SK-N-SH treated with all-trans-retinoic acid at 6 μM for 48 hours (cell line): ENCODE measurements at regions not wholly inside any gene's neighbourhood (a gene's known extent, or its start where the extent isn't known, plus 50 kb on each side); places are given as distances from the start of the nearest gene placed in this dataset.

ENCODE experiments used
- ATAC-seq: fragments of 200-7000 bp; cut with Tn5 transposase; 3 replicates; pipeline ENCODE4 v1.9.1; 2020; ENCODE audit warnings: mild to moderate bottlenecking, moderate library complexity
- BACH2 ChIP-seq: fragments of 250-450 bp; sonication (Bioruptor Pico); IDR thresholded peaks from 2 replicates; pipeline ENCODE4 v1.9.0; 2021; ENCODE audit warnings: mild to moderate bottlenecking, borderline replicate concordance
- CSDC2 ChIP-seq: fragments of 250-450 bp; sonication (Bioruptor Pico); IDR thresholded peaks from 2 replicates; pipeline ENCODE4 v1.5.0; 2020; ENCODE audit warnings: mild to moderate bottlenecking, moderate library complexity
- CSRNP3 ChIP-seq: fragments of 250-450 bp; sonication (Bioruptor Pico); IDR thresholded peaks from 2 replicates; pipeline ENCODE4 v1.5.1; 2021; ENCODE audit warnings: mild to moderate bottlenecking, moderate library complexity
- ESRRG ChIP-seq: fragments of 250-450 bp; sonication (Bioruptor Pico); IDR thresholded peaks from 2 replicates; pipeline ENCODE4 v1.6.1; 2021; ENCODE audit warnings: mild to moderate bottlenecking
- GLIS3 ChIP-seq: fragments of 250-450 bp; sonication (Bioruptor Pico); IDR thresholded peaks from 2 replicates; pipeline ENCODE4 v1.5.0; 2020; ENCODE audit warnings: mild to moderate bottlenecking, moderate library complexity
- ISL1 ChIP-seq: fragments of 250-450 bp; sonication (Bioruptor Pico); IDR thresholded peaks from 2 replicates; pipeline ENCODE4 v2.1.2; 2022; ENCODE audit warnings: mild to moderate bottlenecking, moderate library complexity
- OSR1 ChIP-seq: fragments of 250-450 bp; sonication (Bioruptor Pico); IDR thresholded peaks from 2 replicates; pipeline ENCODE4 v1.8.0; 2022; ENCODE audit warnings: moderate library complexity, mild to moderate bottlenecking, inconsistent platforms
- PATZ1 ChIP-seq: fragments of 250-450 bp; sonication (Bioruptor Pico); IDR thresholded peaks from 2 replicates; pipeline ENCODE4 v1.8.0; 2020; ENCODE audit warnings: mild to moderate bottlenecking, moderate library complexity, borderline replicate concordance
- POU6F1 ChIP-seq: fragments of 250-450 bp; sonication (Bioruptor Pico); IDR thresholded peaks from 2 replicates; pipeline ENCODE4 v1.8.0; 2021; ENCODE audit warnings: low read depth, mild to moderate bottlenecking, moderate library complexity, borderline replicate concordance
- PPARA ChIP-seq: fragments of 250-450 bp; sonication (Bioruptor Pico); IDR thresholded peaks from 2 replicates; pipeline ENCODE4 v1.5.0; 2020; ENCODE audit warnings: mild to moderate bottlenecking, borderline replicate concordance
- RARB ChIP-seq: fragments of 250-450 bp; sonication (Bioruptor Pico); IDR thresholded peaks from 2 replicates; pipeline ENCODE4 v1.8.0; 2021; ENCODE audit warnings: mild to moderate bottlenecking, moderate library complexity
- SNAI2 ChIP-seq: fragments of 250-450 bp; sonication (Bioruptor Pico); IDR thresholded peaks from 2 replicates; pipeline ENCODE4 v1.5.0; 2020; ENCODE audit warnings: mild to moderate bottlenecking, moderate library complexity
- TOX ChIP-seq: fragments of 250-450 bp; sonication (Bioruptor Pico); IDR thresholded peaks from 2 replicates; pipeline ENCODE4 v1.8.0; 2021; ENCODE audit warnings: mild to moderate bottlenecking, moderate library complexity, borderline replicate concordance
- TSHZ2 ChIP-seq: fragments of 250-450 bp; sonication (Bioruptor Pico); IDR thresholded peaks from 2 replicates; pipeline ENCODE4 v1.5.0; 2020; ENCODE audit warnings: mild to moderate bottlenecking, moderate library complexity
- ZC3H10 ChIP-seq: fragments of 250-450 bp; sonication (Bioruptor Pico); IDR thresholded peaks from 2 replicates; pipeline ENCODE4 v1.5.1; 2021; ENCODE audit warnings: mild to moderate bottlenecking, moderate library complexity
- ZFP3 ChIP-seq: fragments of 250-450 bp; sonication (Bioruptor Pico); IDR thresholded peaks from 2 replicates; pipeline ENCODE4 v1.5.0; 2020; ENCODE audit warnings: mild to moderate bottlenecking, moderate library complexity
- ZFP30 ChIP-seq: fragments of 450-650 bp; formaldehyde crosslinking; IDR thresholded peaks from 2 replicates; pipeline ENCODE4 v1.5.0; 2022; ENCODE audit warnings: mild to moderate bottlenecking, moderate library complexity
- ZNF565 ChIP-seq: fragments of 450-650 bp; formaldehyde crosslinking; conservative IDR thresholded peaks from 2 replicates; pipeline ENCODE4 v1.5.0; 2020; ENCODE audit warnings: low read depth, mild to moderate bottlenecking, moderate library complexity
- ZNF8 ChIP-seq: fragments of 450-650 bp; formaldehyde crosslinking; IDR thresholded peaks from 2 replicates; pipeline ENCODE4 v1.5.0; 2020; ENCODE audit warnings: mild to moderate bottlenecking, moderate library complexity

GRCh38 chr6:148053209-148053608 is 289.4 kb upstream of the SASH1 start:
- TF ChIP-seq BACH2, result no peak
- TF ChIP-seq, all 23 proteins: peak for 0
- ATAC-seq, result no peak

- TF ChIP-seq ESRRG (CRISPR knock-in tag) (no peak), ZC3H10 (no peak), ZNF565 (CRISPR knock-in tag) (no peak), RARB (CRISPR knock-in tag) (no peak), PATZ1 (CRISPR knock-in tag) (no peak), TSHZ2 (no peak), ZFP30 (CRISPR knock-in tag) (no peak), ZNF8 (CRISPR knock-in tag) (no peak), POU6F1 (CRISPR knock-in tag) (no peak), GLIS3 (CRISPR knock-in tag) (no peak), CSRNP3 (CRISPR knock-in tag) (no peak), ZFP3 (no peak), CSDC2 (CRISPR knock-in tag) (no peak), ISL1 (CRISPR knock-in tag) (no peak), SNAI2 (no peak), BACH2 (no peak)
- no peak for ATAC-seq
These were observed 288.8 kb upstream of the SASH1 start for GRCh38 chr6:148053796-148054195.

- no peak for ATAC-seq
- TF ChIP-seq GLIS3 (CRISPR knock-in tag) (no peak), PPARA (no peak), CSDC2 (CRISPR knock-in tag) (no peak), ZNF8 (CRISPR knock-in tag) (no peak), RARB (CRISPR knock-in tag) (no peak), OSR1 (CRISPR knock-in tag) (no peak), TSHZ2 (no peak), ESRRG (CRISPR knock-in tag) (no peak), POU6F1 (CRISPR knock-in tag) (no peak), TOX (no peak), ZFP30 (CRISPR knock-in tag) (no peak), ZC3H10 (no peak)
These were observed 288.4 kb upstream of the SASH1 start for GRCh38 chr6:148054219-148054618.
